Fibroblast of lung (primary cell): ENCODE measurements at regions not wholly inside any gene's neighbourhood (a gene's known extent, or its start where the extent isn't known, plus 50 kb on each side); places are given as distances from the start of the nearest gene placed in this dataset.

Source experiments
- DNase-seq, 2 donors: peaks; one replicate each; pipeline versions ENCODE4 v3.0.0 to v3.0.0-alpha.2; 2010; ENCODE audit warnings: low read depth in 2 of 2
- H2AFZ ChIP-seq: 2 replicates; pipeline ENCODE4 v1.5.1; 2012; ENCODE audit warnings: low read length, control low read depth, inconsistent platforms
- H3K27ac ChIP-seq: 2 replicates; pipeline ENCODE4 v1.5.1; 2011; ENCODE audit warnings: low read length, control low read depth; ENCODE audit not compliant: insufficient read depth
- H3K27me3 ChIP-seq: 2 replicates; pipeline ENCODE4 v1.5.1; 2011; ENCODE audit warnings: mild to moderate bottlenecking, low read length; ENCODE audit not compliant: control insufficient read depth, insufficient read depth
- H3K36me3 ChIP-seq: 2 replicates; pipeline ENCODE4 v1.5.1; 2011; ENCODE audit warnings: low read length; ENCODE audit not compliant: control insufficient read depth, insufficient read depth
- H3K4me1 ChIP-seq: 2 replicates; pipeline ENCODE4 v1.5.1; 2011; ENCODE audit warnings: low read length; ENCODE audit not compliant: control insufficient read depth, insufficient read depth; ENCODE audit errors: extremely low read depth
- H3K4me2 ChIP-seq: 2 replicates; pipeline ENCODE4 v1.5.1; 2011; ENCODE audit warnings: low read length, control low read depth; ENCODE audit not compliant: insufficient read depth; ENCODE audit errors: extremely low read depth
- H3K4me3 ChIP-seq, 4 experiments: fragments of 200-600 bp in 1 of 4; sonication (generic) in 1 of 4; replicated peaks in 1 of 4; 2 replicates each; pipeline ENCODE4 v1.5.1; 2011 to 2016; ENCODE audit warnings: low read length in 4 of 4, low read depth in 3 of 4, mild to moderate bottlenecking in 3 of 4, control low read depth in 2 of 4, inconsistent platforms in 1 of 4, mixed read lengths in 1 of 4; ENCODE audit not compliant: insufficient read depth in 1 of 4; ENCODE audit errors: control extremely low read depth in 1 of 4
- H3K79me2 ChIP-seq: 2 replicates; pipeline ENCODE4 v1.5.1; 2012; ENCODE audit warnings: mild to moderate bottlenecking, low read length, inconsistent platforms; ENCODE audit not compliant: control insufficient read depth, insufficient read depth
- H3K9ac ChIP-seq: 2 replicates; pipeline ENCODE4 v1.5.1; 2011; ENCODE audit warnings: mild to moderate bottlenecking, low read length, control low read depth; ENCODE audit not compliant: insufficient read depth
- H3K9me3 ChIP-seq: 2 replicates; pipeline ENCODE4 v1.5.1; 2012; ENCODE audit warnings: low read depth, low read length; ENCODE audit not compliant: control insufficient read depth, insufficient read depth
- H4K20me1 ChIP-seq: 2 replicates; pipeline ENCODE4 v1.5.1; 2011; ENCODE audit warnings: low read length; ENCODE audit not compliant: control insufficient read depth, insufficient read depth; ENCODE audit errors: extremely low read depth
- CTCF ChIP-seq, 2 donors: IDR thresholded peaks in 1 of 2; conservative IDR thresholded peaks in 1 of 2; 1 replicate in 1 of 2; 2 replicates in 1 of 2; pipeline ENCODE4 v1.5.1; 2011 to 2012; ENCODE audit warnings: low read length in 2 of 2, control low read depth in 1 of 2, inconsistent platforms in 1 of 2, low read depth in 1 of 2, mild to moderate bottlenecking in 1 of 2
- EZH2 ChIP-seq: IDR thresholded peaks from 2 replicates; pipeline ENCODE4 v1.5.1; 2012; ENCODE audit warnings: low read length, control low read depth, mild to moderate bottlenecking; ENCODE audit errors: missing control alignments

GRCh38 chr4:164368894-164369293, 385.0 kb upstream of the SMIM31 start:
- H3K27ac ChIP-seq: no peak overlapping the region
- no peaks in the 10 kb centered on the region for H3K36me3 ChIP-seq
- H2AFZ ChIP-seq: no peak overlapping the region
- H3K4me2 ChIP-seq: no peak overlapping the region
- H3K79me2 ChIP-seq: no peaks in the 10 kb centered on the region
- no peaks in the 10 kb centered on the region for H3K4me1 ChIP-seq
- no peak for DNase-seq
- no peaks in the 10 kb centered on the region for H4K20me1 ChIP-seq
- TF ChIP-seq CTCF (conservative IDR thresholded peaks at IDR 0.05 in 1 of 2, IDR thresholded peaks at IDR 0.05 in 1 of 2; ENCODE audit: low read depth in 1 of 2, low read length in 2 of 2): no peak
- no peak for TF ChIP-seq EZH2
- H3K4me3 ChIP-seq: no peak overlapping the region
- H3K9me3 ChIP-seq: no peaks in the 10 kb centered on the region
- no peaks in the 10 kb centered on the region for H3K27me3 ChIP-seq
- no peak overlapping the region for H3K9ac ChIP-seq

GRCh38 chr4:164373021-164373420, 380.9 kb upstream of the SMIM31 start:
- Histone ChIP-seq H3K4me3 (no peak overlapping the region), H3K9me3 (no peaks in the 10 kb centered on the region), H3K4me2 (no peak overlapping the region), H3K9ac (no peak overlapping the region), H3K27ac (no peak overlapping the region), H3K27me3 (no peaks in the 10 kb centered on the region), H4K20me1 (no peaks in the 10 kb centered on the region), H3K36me3 (no peaks in the 10 kb centered on the region), H3K4me1 (no peaks in the 10 kb centered on the region), H3K79me2 (no peaks in the 10 kb centered on the region), H2AFZ (no peak overlapping the region)
- TF ChIP-seq EZH2 (no peak), CTCF (conservative IDR thresholded peaks at IDR 0.05 in 1 of 2, IDR thresholded peaks at IDR 0.05 in 1 of 2; ENCODE audit: low read depth in 1 of 2, low read length in 2 of 2) (no peak)
- DNase-seq: no peak

- H3K9me3 ChIP-seq: no peaks in the 10 kb centered on the region
- H3K36me3 ChIP-seq: no peaks in the 10 kb centered on the region
- no peak overlapping the region for H3K27ac ChIP-seq
- no peak overlapping the region for H3K9ac ChIP-seq
- H3K4me2 ChIP-seq: no peak overlapping the region
- no peak overlapping the region for H3K4me3 ChIP-seq
- no peak overlapping the region for H2AFZ ChIP-seq
- no peaks in the 10 kb centered on the region for H4K20me1 ChIP-seq
- H3K79me2 ChIP-seq: no peaks in the 10 kb centered on the region
- no peaks in the 10 kb centered on the region for H3K4me1 ChIP-seq
- TF ChIP-seq CTCF (conservative IDR thresholded peaks at IDR 0.05 in 1 of 2, IDR thresholded peaks at IDR 0.05 in 1 of 2; ENCODE audit: low read depth in 1 of 2, low read length in 2 of 2): no peak
- TF ChIP-seq EZH2: no peak
- DNase-seq: no peak
- H3K27me3 ChIP-seq: no peaks in the 10 kb centered on the region
Measured at GRCh38 chr4:164377277-164377676, 376.7 kb upstream of the SMIM31 start.
